ENCODE measurements at regions not wholly inside any gene's neighbourhood (a gene's known extent, or its start where the extent isn't known, plus 50 kb on each side); places are given as distances from the start of the nearest gene placed in this dataset.

GRCh38 chrX:74242484-74243138, 61.4 kb upstream of the ZCCHC13 start:
- no peak for TF ChIP-seq CTCF (IDR thresholded peaks at IDR 0.05)
- Histone ChIP-seq H3K27ac (peak overlapping the region in 1 of 2 donors; percentile 19), H3K36me3 (peaks cover 5% of the 10 kb centered on the region), H3K4me3 (no peak overlapping the region), H3K27me3 (no peaks in the 10 kb centered on the region), H3K9me3 (no peaks in the 10 kb centered on the region), H3K4me1 (peaks cover 0 to 4% of the 10 kb centered on the region in 2 donors)
- DNase-seq (ENCODE audit: low spot score), result no peak

GRCh38 chrX:74242050-74242449, 61.9 kb upstream of the ZCCHC13 start:
- Histone ChIP-seq H3K27me3 (no peaks in the 10 kb centered on the region), H3K27ac (peak overlapping the region in 1 of 2 donors; percentile 2), H3K4me3 (no peak overlapping the region), H3K9me3 (no peaks in the 10 kb centered on the region), H3K4me1 (peaks cover 0 to 4% of the 10 kb centered on the region in 2 donors), H3K36me3 (peaks cover 5% of the 10 kb centered on the region)
- no peak for TF ChIP-seq CTCF (IDR thresholded peaks at IDR 0.05)
- DNase-seq (ENCODE audit: low spot score), result no peak

- H3K36me3 ChIP-seq, result peaks cover 5% of the 10 kb centered on the region
- no peak for DNase-seq (ENCODE audit: low spot score)
- H3K9me3 ChIP-seq, result no peaks in the 10 kb centered on the region
- H3K4me3 ChIP-seq, result no peak overlapping the region
- peaks cover 0 to 4% of the 10 kb centered on the region in 2 donors for H3K4me1 ChIP-seq
- no peaks in the 10 kb centered on the region for H3K27me3 ChIP-seq
- no peak overlapping the region for H3K27ac ChIP-seq
- TF ChIP-seq CTCF (IDR thresholded peaks at IDR 0.05), result no peak
Observed at GRCh38 chrX:74238771-74239170, 65.2 kb upstream of the ZCCHC13 start.

- H3K36me3 ChIP-seq, result peaks cover 5% of the 10 kb centered on the region
- no peak for DNase-seq (ENCODE audit: low spot score)
- no peak for TF ChIP-seq CTCF (IDR thresholded peaks at IDR 0.05)
- H3K27ac ChIP-seq, result no peak overlapping the region
- H3K27me3 ChIP-seq, result no peaks in the 10 kb centered on the region
- H3K4me3 ChIP-seq, result no peak overlapping the region
- no peaks in the 10 kb centered on the region for H3K9me3 ChIP-seq
- no peaks in the 10 kb centered on the region for H3K4me1 ChIP-seq
Observed at GRCh38 chrX:74234818-74235217, 69.2 kb upstream of the ZCCHC13 start.

- no peaks in the 10 kb centered on the region for H3K9me3 ChIP-seq
- no peaks in the 10 kb centered on the region for H3K27me3 ChIP-seq
- H3K4me1 ChIP-seq, result no peaks in the 10 kb centered on the region
- TF ChIP-seq CTCF (IDR thresholded peaks at IDR 0.05), result no peak
- no peak overlapping the region for H3K27ac ChIP-seq
- DNase-seq (ENCODE audit: low spot score), result no peak
- H3K36me3 ChIP-seq, result no peaks in the 10 kb centered on the region
- no peak overlapping the region for H3K4me3 ChIP-seq
Observed at GRCh38 chrX:74232859-74233258, 71.1 kb upstream of the ZCCHC13 start.

- no peak for TF ChIP-seq CTCF (IDR thresholded peaks at IDR 0.05)
- Histone ChIP-seq H3K27ac (no peak overlapping the region), H3K9me3 (no peaks in the 10 kb centered on the region), H3K4me1 (no peaks in the 10 kb centered on the region), H3K4me3 (no peak overlapping the region), H3K36me3 (no peaks in the 10 kb centered on the region), H3K27me3 (no peaks in the 10 kb centered on the region)
- DNase-seq (ENCODE audit: low spot score), result no peak
Observed at GRCh38 chrX:74231625-74232024, 72.4 kb upstream of the ZCCHC13 start.

Data from right atrium auricular region (tissue), 2 donors.